ENCODE measurements at regions not wholly inside any gene's neighbourhood (a gene's known extent, or its start where the extent isn't known, plus 50 kb on each side); places are given as distances from the start of the nearest gene placed in this dataset.
"Not testable (repeated sequence)": the region's sequence is repeated elsewhere in the genome, so short reads cannot be mapped to it uniquely, and the experiment has no call there.

DNA sequence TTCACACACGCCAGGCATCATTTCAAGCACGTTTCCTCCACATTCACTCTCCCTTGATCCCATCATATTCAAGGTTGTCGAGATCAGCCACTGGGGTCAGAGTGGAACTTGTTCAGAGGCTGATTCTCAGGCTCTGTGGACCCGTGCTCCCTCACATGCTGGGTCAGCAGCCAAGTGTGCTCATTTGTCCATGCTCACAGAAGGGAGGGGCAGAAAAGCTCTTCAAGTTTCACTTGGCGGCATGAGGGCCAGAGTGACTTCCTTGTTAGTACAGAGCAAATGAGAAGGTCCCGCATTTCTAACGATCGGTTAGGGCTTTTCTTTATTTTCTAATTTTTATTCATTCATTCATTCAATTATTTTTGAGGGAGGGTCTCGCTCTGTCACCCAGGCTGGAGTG is 82.2 kb downstream of the EBLN1 start:
- POLR2A ChIA-PET, result no interaction called here
- Mint-ChIP-seq H3K27me3 (ENCODE audit: insufficient read depth, unreplicated experiment) (no peaks in the 10 kb centered on the region), H3K4me3 (ENCODE audit: unreplicated experiment) (no peak overlapping the region), H3K4me1 (ENCODE audit: low read depth, unreplicated experiment) (peaks cover 6% of the 10 kb centered on the region), H3K36me3 (ENCODE audit: insufficient read depth, unreplicated experiment) (no peaks in the 10 kb centered on the region), H3K9me3 (ENCODE audit: unreplicated experiment) (no peaks in the 10 kb centered on the region), H3K27ac (ENCODE audit: unreplicated experiment) (no peak overlapping the region)
- no peak for DNase-seq
- intact Hi-C loops (cut with micrococcal nuclease; ENCODE audit: unreplicated experiment), result no loop called here
- TF ChIP-seq, protein P1, sequence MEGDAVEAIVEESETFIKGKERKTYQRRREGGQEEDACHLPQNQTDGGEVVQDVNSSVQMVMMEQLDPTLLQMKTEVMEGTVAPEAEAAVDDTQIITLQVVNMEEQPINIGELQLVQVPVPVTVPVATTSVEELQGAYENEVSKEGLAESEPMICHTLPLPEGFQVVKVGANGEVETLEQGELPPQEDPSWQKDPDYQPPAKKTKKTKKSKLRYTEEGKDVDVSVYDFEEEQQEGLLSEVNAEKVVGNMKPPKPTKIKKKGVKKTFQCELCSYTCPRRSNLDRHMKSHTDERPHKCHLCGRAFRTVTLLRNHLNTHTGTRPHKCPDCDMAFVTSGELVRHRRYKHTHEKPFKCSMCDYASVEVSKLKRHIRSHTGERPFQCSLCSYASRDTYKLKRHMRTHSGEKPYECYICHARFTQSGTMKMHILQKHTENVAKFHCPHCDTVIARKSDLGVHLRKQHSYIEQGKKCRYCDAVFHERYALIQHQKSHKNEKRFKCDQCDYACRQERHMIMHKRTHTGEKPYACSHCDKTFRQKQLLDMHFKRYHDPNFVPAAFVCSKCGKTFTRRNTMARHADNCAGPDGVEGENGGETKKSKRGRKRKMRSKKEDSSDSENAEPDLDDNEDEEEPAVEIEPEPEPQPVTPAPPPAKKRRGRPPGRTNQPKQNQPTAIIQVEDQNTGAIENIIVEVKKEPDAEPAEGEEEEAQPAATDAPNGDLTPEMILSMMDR (IDR thresholded peaks at IDR 0.05; ENCODE audit: insufficient read depth in 1 of 2, low read depth in 1 of 2, low read length in 1 of 2, severe bottlenecking in 1 of 2, unreplicated experiment in 1 of 2), result no peak
- Histone ChIP-seq H3K4me3 (ENCODE audit: low read depth, low read length) (no peak overlapping the region), H3K27me3 (replicated peaks; ENCODE audit: control insufficient read depth, insufficient read depth, low read length) (no peaks in the 10 kb centered on the region), H3K36me3 (ENCODE audit: control insufficient read depth, insufficient read depth, low read length) (no peaks in the 10 kb centered on the region), H3K4me1 (no peaks in the 10 kb centered on the region), H3K9me3 (peaks cover 3% of the 10 kb centered on the region; the same call in 1 of the 2 replicates)
- CTCF ChIA-PET, result no interaction called here
- BruUV-seq (replicated peaks), result no TSS peak

DNA sequence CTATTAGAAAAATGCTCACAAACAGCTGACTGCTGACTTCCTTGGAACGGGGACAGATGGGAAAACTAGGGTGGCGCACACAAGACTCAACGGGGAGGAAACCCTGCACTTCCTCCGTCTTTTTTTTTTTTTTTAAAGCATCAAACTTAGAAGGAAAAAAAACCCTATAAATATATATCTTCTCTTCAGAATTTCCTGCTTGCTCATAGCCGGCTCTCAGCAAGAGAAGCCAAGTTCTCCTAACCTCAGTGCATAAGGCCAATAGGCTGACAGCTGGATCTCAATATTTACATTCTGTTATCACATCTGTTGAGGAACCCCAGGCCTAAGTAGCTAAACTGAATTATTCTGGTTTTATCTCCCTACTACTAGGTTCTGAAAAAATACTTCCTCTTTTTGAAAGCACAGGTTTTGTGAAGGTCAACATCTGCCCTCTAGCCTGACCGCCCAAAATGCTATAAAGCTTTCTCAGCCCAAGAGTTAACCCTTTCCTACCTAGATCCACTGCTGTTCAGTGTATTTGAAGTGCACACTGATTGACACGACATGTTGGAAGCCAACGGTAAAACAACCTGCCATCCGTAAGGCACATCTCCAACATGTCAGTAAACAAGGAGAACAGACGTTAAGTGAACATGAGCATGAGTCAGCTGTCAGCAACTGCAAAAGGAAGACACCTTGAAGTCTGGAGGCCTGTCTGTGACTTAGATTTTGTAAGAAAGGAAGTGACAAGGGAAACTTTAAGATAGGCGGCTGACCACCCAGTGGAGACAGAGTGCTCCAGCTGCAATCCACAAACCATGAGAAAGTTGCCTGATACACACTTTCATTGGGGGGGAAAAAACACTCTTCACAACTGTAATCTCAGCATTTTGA is 83.8 kb downstream of the EBLN1 start:
- intact Hi-C loops (cut with micrococcal nuclease; ENCODE audit: unreplicated experiment), result no loop called here
- Mint-ChIP-seq H3K9me3 (ENCODE audit: unreplicated experiment) (peaks cover 10% of the 10 kb centered on the region), H3K27me3 (ENCODE audit: insufficient read depth, unreplicated experiment) (no peaks in the 10 kb centered on the region), H3K4me3 (ENCODE audit: unreplicated experiment) (no peak overlapping the region), H3K27ac (ENCODE audit: unreplicated experiment) (no peak overlapping the region), H3K36me3 (ENCODE audit: insufficient read depth, unreplicated experiment) (no peaks in the 10 kb centered on the region), H3K4me1 (ENCODE audit: low read depth, unreplicated experiment) (peaks cover 6% of the 10 kb centered on the region)
- BruUV-seq (replicated peaks), result no TSS peak
- no peak overlapping the region for H3K4me3 ChIP-seq (ENCODE audit: low read depth, low read length)
- no peaks in the 10 kb centered on the region for H3K36me3 ChIP-seq (ENCODE audit: control insufficient read depth, insufficient read depth, low read length)
- ChIA-PET CTCF (no interaction called here), POLR2A (no interaction called here)
- no peaks in the 10 kb centered on the region for H3K4me1 ChIP-seq
- TF ChIP-seq, protein P1 (IDR thresholded peaks at IDR 0.05; ENCODE audit: insufficient read depth in 1 of 2, low read depth in 1 of 2, low read length in 1 of 2, severe bottlenecking in 1 of 2, unreplicated experiment in 1 of 2), result no peak
- no peaks in the 10 kb centered on the region for H3K27me3 ChIP-seq (replicated peaks; ENCODE audit: control insufficient read depth, insufficient read depth, low read length)
- H3K9me3 ChIP-seq, result peaks cover 3% of the 10 kb centered on the region; the same call in 1 of the 2 replicates
- no peak for DNase-seq

DNA sequence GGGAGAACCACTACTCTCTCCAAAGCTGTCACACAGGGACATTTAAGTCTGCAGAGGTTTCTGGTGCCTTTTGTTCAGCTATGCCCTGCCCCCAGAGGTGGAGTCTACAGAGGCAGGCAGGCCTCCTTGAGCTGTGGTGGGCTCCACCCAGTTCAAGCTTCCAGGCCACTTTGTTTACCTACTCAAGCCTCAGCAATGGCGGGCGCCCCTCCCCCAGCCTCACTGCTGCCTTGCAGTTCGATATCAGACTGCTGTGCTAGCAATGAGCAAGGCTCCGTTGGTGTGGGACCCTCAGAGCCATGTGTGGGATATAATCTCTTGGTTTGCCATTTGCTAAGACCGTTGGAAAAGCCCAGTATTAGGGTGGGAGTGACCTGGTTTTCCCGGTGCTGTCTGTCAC is 87.0 kb downstream of the EBLN1 start:
- H3K27me3 Mint-ChIP-seq (ENCODE audit: insufficient read depth, unreplicated experiment); intact Hi-C loops (cut with micrococcal nuclease; ENCODE audit: unreplicated experiment); H3K4me3 ChIP-seq (ENCODE audit: low read depth, low read length); H3K4me1 Mint-ChIP-seq (ENCODE audit: low read depth, unreplicated experiment); H3K27ac Mint-ChIP-seq (ENCODE audit: unreplicated experiment); H3K36me3 ChIP-seq (ENCODE audit: control insufficient read depth, insufficient read depth, low read length); H3K27me3 ChIP-seq (replicated peaks; ENCODE audit: control insufficient read depth, insufficient read depth, low read length); BruUV-seq (replicated peaks); H3K36me3 Mint-ChIP-seq (ENCODE audit: insufficient read depth, unreplicated experiment); H3K4me3 Mint-ChIP-seq (ENCODE audit: unreplicated experiment); H3K9me3 ChIP-seq; H3K4me1 ChIP-seq; CTCF ChIA-PET; DNase-seq; POLR2A ChIA-PET: not testable (repeated sequence)
- peaks cover 10% of the 10 kb centered on the region for H3K9me3 Mint-ChIP-seq (ENCODE audit: unreplicated experiment)

DNA sequence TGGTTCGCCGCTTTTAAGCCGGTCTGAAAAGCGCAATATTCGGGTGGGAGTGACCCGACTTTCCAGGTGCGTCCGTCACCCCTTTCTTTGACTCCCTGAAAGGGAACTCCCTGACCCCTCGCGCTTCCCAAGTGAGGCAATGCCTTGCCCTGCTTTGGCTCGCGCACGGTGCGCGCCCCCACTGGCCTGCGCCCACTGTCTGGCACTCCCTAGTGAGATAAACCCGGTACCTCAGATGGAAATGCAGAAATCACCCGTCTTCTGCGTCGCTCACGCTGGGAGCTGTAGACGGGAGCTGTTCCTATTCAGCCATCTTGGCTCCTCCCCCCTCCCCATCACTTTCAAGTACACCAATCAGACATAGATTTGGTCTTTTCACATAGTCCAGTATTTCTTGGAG is 88.2 kb downstream of the EBLN1 start:
- H3K27me3 ChIP-seq (replicated peaks; ENCODE audit: control insufficient read depth, insufficient read depth, low read length); CTCF ChIA-PET; BruUV-seq (replicated peaks); H3K36me3 ChIP-seq (ENCODE audit: control insufficient read depth, insufficient read depth, low read length); DNase-seq; H3K4me3 ChIP-seq (ENCODE audit: low read depth, low read length); H3K4me1 Mint-ChIP-seq (ENCODE audit: low read depth, unreplicated experiment); POLR2A ChIA-PET; H3K9me3 ChIP-seq; H3K36me3 Mint-ChIP-seq (ENCODE audit: insufficient read depth, unreplicated experiment); H3K27ac Mint-ChIP-seq (ENCODE audit: unreplicated experiment); H3K27me3 Mint-ChIP-seq (ENCODE audit: insufficient read depth, unreplicated experiment); H3K4me3 Mint-ChIP-seq (ENCODE audit: unreplicated experiment); intact Hi-C loops (cut with micrococcal nuclease; ENCODE audit: unreplicated experiment); H3K4me1 ChIP-seq: not testable (repeated sequence)
- peaks cover 10% of the 10 kb centered on the region for H3K9me3 Mint-ChIP-seq (ENCODE audit: unreplicated experiment)

DNA sequence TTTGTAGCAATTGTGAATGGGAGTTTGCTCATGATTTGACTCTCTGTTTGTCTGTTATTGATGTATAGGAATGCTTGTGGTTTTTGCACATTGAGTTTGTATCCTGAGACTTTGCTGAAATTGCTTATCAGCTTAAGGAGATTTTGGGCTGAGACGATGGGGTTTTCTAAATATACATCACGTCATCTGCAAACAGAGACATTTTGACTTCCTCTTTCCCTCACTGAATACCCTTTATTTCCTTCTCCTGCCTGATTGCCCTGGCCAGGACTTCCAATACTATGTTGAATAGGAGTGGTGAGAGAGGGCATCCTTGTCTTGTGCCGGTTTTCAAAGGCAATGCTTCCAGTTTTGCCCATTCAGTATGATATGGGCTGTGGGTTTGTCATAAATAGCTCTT is 96.6 kb downstream of the EBLN1 start:
- POLR2A ChIA-PET; H3K27me3 ChIP-seq (replicated peaks; ENCODE audit: control insufficient read depth, insufficient read depth, low read length); H3K4me3 Mint-ChIP-seq (ENCODE audit: unreplicated experiment); H3K9me3 Mint-ChIP-seq (ENCODE audit: unreplicated experiment); CTCF ChIA-PET; H3K27me3 Mint-ChIP-seq (ENCODE audit: insufficient read depth, unreplicated experiment); BruUV-seq (replicated peaks); H3K36me3 ChIP-seq (ENCODE audit: control insufficient read depth, insufficient read depth, low read length); H3K4me3 ChIP-seq (ENCODE audit: low read depth, low read length); H3K4me1 Mint-ChIP-seq (ENCODE audit: low read depth, unreplicated experiment); DNase-seq; H3K4me1 ChIP-seq; H3K27ac Mint-ChIP-seq (ENCODE audit: unreplicated experiment); H3K36me3 Mint-ChIP-seq (ENCODE audit: insufficient read depth, unreplicated experiment); intact Hi-C loops (cut with micrococcal nuclease; ENCODE audit: unreplicated experiment): not testable (repeated sequence)
- H3K9me3 ChIP-seq, result peaks cover 10% of the 10 kb centered on the region

DNA sequence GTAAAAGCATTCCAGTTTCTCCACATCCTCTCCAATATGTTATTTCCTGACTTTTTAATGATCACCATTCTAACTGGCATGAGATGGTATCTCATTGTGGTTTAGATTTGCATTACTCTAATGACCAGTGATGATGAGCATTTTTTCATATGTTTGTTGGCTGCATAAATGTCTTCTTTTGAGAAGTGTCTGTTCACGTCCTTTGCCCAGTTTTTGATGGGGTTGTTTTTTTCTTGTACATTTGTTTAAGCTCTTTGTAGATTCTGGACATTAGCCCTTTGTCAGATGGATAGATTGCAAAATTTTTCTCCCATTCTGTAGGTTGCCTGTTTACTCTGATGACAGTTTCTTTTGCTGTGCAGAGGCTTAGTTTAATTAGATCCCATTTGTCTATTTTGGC is 97.7 kb downstream of the EBLN1 start:
- H3K4me1 ChIP-seq; H3K27me3 ChIP-seq (replicated peaks; ENCODE audit: control insufficient read depth, insufficient read depth, low read length); H3K4me3 ChIP-seq (ENCODE audit: low read depth, low read length); DNase-seq; H3K36me3 Mint-ChIP-seq (ENCODE audit: insufficient read depth, unreplicated experiment); H3K36me3 ChIP-seq (ENCODE audit: control insufficient read depth, insufficient read depth, low read length); intact Hi-C loops (cut with micrococcal nuclease; ENCODE audit: unreplicated experiment); H3K4me3 Mint-ChIP-seq (ENCODE audit: unreplicated experiment); H3K27me3 Mint-ChIP-seq (ENCODE audit: insufficient read depth, unreplicated experiment); H3K9me3 Mint-ChIP-seq (ENCODE audit: unreplicated experiment); CTCF ChIA-PET; POLR2A ChIA-PET; BruUV-seq (replicated peaks); H3K4me1 Mint-ChIP-seq (ENCODE audit: low read depth, unreplicated experiment); H3K27ac Mint-ChIP-seq (ENCODE audit: unreplicated experiment): not testable (repeated sequence)
- peaks cover 10% of the 10 kb centered on the region for H3K9me3 ChIP-seq
